Kidney (tissue), 13 donors: ENCODE measurements at regions not wholly inside any gene's neighbourhood (a gene's known extent, or its start where the extent isn't known, plus 50 kb on each side); places are given as distances from the start of the nearest gene placed in this dataset.

Experiments
- DNase-seq, 5 donors: peaks; one replicate each; pipeline ENCODE4 v3.0.0-alpha.2; 2013 to 2020
- FAIRE-seq: peaks from 2 replicates; lab custom pipeline; 2012; peaks lifted over from hg19 to GRCh38; lab: Jason Lieb, UNC
- H3K27ac ChIP-seq, 2 donors: one replicate each; pipeline ENCODE4 v1.7.0; 2013; ENCODE audit warnings: low read depth in 2 of 2, low read length in 2 of 2, inconsistent platforms in 1 of 2
- H3K27me3 ChIP-seq: one replicate; pipeline ENCODE4 v1.7.1; 2013; ENCODE audit warnings: low read length, inconsistent platforms; ENCODE audit not compliant: control insufficient read depth, insufficient read depth
- H3K36me3 ChIP-seq, 3 donors: one replicate each; pipeline versions ENCODE4 v1.7.0 to v1.7.1; 2013; ENCODE audit warnings: low read length in 3 of 3, control low read depth in 1 of 3, inconsistent platforms in 1 of 3; ENCODE audit not compliant: insufficient read depth in 3 of 3, control insufficient read depth in 2 of 3
- H3K4me1 ChIP-seq, 3 donors: one replicate each; pipeline versions ENCODE4 v1.7.0 to v1.7.1; 2013; ENCODE audit warnings: low read length in 3 of 3, inconsistent platforms in 1 of 3, low read depth in 1 of 3; ENCODE audit not compliant: control insufficient read depth in 2 of 3, insufficient read depth in 2 of 3
- H3K4me3 ChIP-seq, 3 donors: one replicate each; pipeline versions ENCODE4 v1.7.0 to v1.8.1; 2013; ENCODE audit warnings: low read length in 3 of 3, control low read depth in 1 of 3, inconsistent platforms in 1 of 3
- H3K9ac ChIP-seq, 3 donors: one replicate each; pipeline versions ENCODE4 v1.7.0 to v1.7.1; 2013; ENCODE audit warnings: low read length in 3 of 3, control low read depth in 1 of 3, inconsistent platforms in 1 of 3
- H3K9me3 ChIP-seq, 3 donors: one replicate each; pipeline versions ENCODE4 v1.7.0 to v1.7.1; 2013; ENCODE audit warnings: low read length in 3 of 3, control low read depth in 1 of 3, inconsistent platforms in 1 of 3; ENCODE audit not compliant: control insufficient read depth in 2 of 3, insufficient read depth in 1 of 3
- CTCF ChIP-seq: IDR thresholded peaks from 3 replicates; pipeline ENCODE4 v1.5.1; 2012; ENCODE audit warnings: mild to moderate bottlenecking, moderate library complexity, borderline replicate concordance; ENCODE audit not compliant: insufficient read depth; ENCODE audit errors: extremely low read depth
- intact Hi-C: fragments of 100-400 bp; cut with DNase I; formaldehyde crosslinking; loops from one replicate; pipeline ENCODE4 v1.11.1; 2022
- donor health status: control.
- donor health status: control.
- donor health status: control.
- donor health status: control.
- donor health status: control.
- donor health status: DM: yes; HTN: yes; CAD: no.
- donor health status: Normal renal cell carcinoma (clear cell type).

- no peak overlapping the region for H3K9ac ChIP-seq
Observed at GRCh38 chr6:125670568-125670967, 78.9 kb upstream of the HEY2 start.

GRCh38 chr6:125671323-125671722 is 78.1 kb upstream of the HEY2 start:
- H3K9ac ChIP-seq: no peak overlapping the region
- no peak for DNase-seq
- TF ChIP-seq CTCF: no peak
- no peaks in the 10 kb centered on the region for H3K27me3 ChIP-seq
- intact Hi-C loops: no loop called here
- no peak overlapping the region for H3K27ac ChIP-seq
- H3K4me1 ChIP-seq: no peaks in the 10 kb centered on the region
- no peak overlapping the region for H3K4me3 ChIP-seq
- no peaks in the 10 kb centered on the region for H3K9me3 ChIP-seq
- no peaks in the 10 kb centered on the region for H3K36me3 ChIP-seq
- FAIRE-seq: no peak

More at GRCh38 chr6:125670568-125670967, 78.9 kb upstream of the HEY2 start:
- DNase-seq (peak in 3 of 5 donors; percentile 56 to 72 (median 68)), FAIRE-seq (no peak)
- no peaks in the 10 kb centered on the region for H3K9me3 ChIP-seq
- H3K27ac ChIP-seq: no peak overlapping the region
- no peaks in the 10 kb centered on the region for H3K4me1 ChIP-seq
- no peak for TF ChIP-seq CTCF
- H3K27me3 ChIP-seq: no peaks in the 10 kb centered on the region
- intact Hi-C loops: no loop called here
- H3K4me3 ChIP-seq: no peak overlapping the region
- H3K36me3 ChIP-seq: no peaks in the 10 kb centered on the region

GRCh38 chr6:125674230-125674629 is 75.2 kb upstream of the HEY2 start:
- H3K4me1 ChIP-seq: no peaks in the 10 kb centered on the region
- no peak overlapping the region for H3K9ac ChIP-seq
- DNase-seq: no peak
- TF ChIP-seq CTCF: no peak
- no peaks in the 10 kb centered on the region for H3K9me3 ChIP-seq
- no peak overlapping the region for H3K27ac ChIP-seq
- FAIRE-seq: no peak
- intact Hi-C loops: no loop called here
- H3K4me3 ChIP-seq: no peak overlapping the region
- no peaks in the 10 kb centered on the region for H3K36me3 ChIP-seq
- no peaks in the 10 kb centered on the region for H3K27me3 ChIP-seq

GRCh38 chr6:125678601-125679000 is 70.8 kb upstream of the HEY2 start:
- FAIRE-seq (no peak), DNase-seq (no peak)
- Histone ChIP-seq H3K4me1 (no peaks in the 10 kb centered on the region), H3K9ac (no peak overlapping the region), H3K36me3 (no peaks in the 10 kb centered on the region), H3K9me3 (no peaks in the 10 kb centered on the region), H3K4me3 (no peak overlapping the region), H3K27ac (no peak overlapping the region), H3K27me3 (no peaks in the 10 kb centered on the region)
- no peak for TF ChIP-seq CTCF
- intact Hi-C loops: no loop called here
